ENCODE measurements at regions not wholly inside any gene's neighbourhood (a gene's known extent, or its start where the extent isn't known, plus 50 kb on each side); places are given as distances from the start of the nearest gene placed in this dataset.

DNA sequence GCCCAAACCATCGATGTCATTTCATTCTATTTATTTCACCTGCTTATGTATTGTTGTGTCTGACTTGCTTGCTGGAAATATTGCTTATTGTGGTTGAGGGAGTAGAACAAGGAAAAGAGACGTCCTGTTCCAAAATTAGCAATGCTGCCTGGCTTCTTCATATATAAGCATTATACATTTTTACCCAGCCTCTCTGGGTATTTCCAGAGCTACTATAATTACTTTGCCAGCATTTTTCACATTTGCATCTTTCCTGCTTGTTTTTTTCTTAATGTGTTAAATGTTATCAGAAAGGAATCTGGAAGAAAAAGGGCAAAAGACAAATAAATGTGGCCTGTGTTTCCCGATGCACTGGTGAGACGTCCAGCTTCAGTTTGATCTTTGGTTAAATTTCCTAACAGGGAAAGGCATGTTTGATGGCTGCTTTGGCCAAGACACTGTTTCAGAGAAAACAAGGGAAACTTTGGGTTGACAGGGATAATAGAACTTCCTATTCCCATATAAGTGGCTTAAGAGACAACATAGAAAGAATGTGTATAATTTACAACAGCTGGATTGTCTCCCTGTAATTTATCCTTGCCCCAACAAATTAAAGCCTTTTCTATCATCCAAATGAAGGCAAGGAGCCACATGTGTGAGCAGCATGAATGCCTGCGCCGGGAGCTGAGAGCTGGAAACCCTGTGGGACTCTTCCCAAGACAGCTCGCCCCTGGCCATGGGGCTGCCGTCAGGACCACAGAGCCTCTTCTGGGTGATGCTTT, 671.1 kb upstream of the CELF2 start:
- TF ChIP-seq, protein P1, sequence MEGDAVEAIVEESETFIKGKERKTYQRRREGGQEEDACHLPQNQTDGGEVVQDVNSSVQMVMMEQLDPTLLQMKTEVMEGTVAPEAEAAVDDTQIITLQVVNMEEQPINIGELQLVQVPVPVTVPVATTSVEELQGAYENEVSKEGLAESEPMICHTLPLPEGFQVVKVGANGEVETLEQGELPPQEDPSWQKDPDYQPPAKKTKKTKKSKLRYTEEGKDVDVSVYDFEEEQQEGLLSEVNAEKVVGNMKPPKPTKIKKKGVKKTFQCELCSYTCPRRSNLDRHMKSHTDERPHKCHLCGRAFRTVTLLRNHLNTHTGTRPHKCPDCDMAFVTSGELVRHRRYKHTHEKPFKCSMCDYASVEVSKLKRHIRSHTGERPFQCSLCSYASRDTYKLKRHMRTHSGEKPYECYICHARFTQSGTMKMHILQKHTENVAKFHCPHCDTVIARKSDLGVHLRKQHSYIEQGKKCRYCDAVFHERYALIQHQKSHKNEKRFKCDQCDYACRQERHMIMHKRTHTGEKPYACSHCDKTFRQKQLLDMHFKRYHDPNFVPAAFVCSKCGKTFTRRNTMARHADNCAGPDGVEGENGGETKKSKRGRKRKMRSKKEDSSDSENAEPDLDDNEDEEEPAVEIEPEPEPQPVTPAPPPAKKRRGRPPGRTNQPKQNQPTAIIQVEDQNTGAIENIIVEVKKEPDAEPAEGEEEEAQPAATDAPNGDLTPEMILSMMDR (IDR thresholded peaks at IDR 0.05), result no peak
- TF ChIP-seq EZH2 (IDR thresholded peaks at IDR 0.05), result no peak

Data from neural progenitor cell (in vitro differentiated cells).